HEK293T (cell line): ENCODE measurements at regions not wholly inside any gene's neighbourhood (a gene's known extent, or its start where the extent isn't known, plus 50 kb on each side); places are given as distances from the start of the nearest gene placed in this dataset.
"Not testable (repeated sequence)": the region's sequence is repeated elsewhere in the genome, so short reads cannot be mapped to it uniquely, and the experiment has no call there.

ENCODE experiments used
- CTCF ChIA-PET: fragments of 350-600 bp; formaldehyde crosslinking; extraction: SDS; loops from one replicate; lab custom pipeline; 2021; ENCODE audit warnings: antibody characterized with exemption, inconsistent platforms; lab: Yijun Ruan, JAX
- POLR2A ChIA-PET: fragments of 350-600 bp; formaldehyde crosslinking; extraction: SDS; loops from one replicate; lab custom pipeline; 2020; ENCODE audit warnings: antibody characterized with exemption, inconsistent platforms; lab: Yijun Ruan, JAX
- DNase-seq: peaks from one replicate; pipeline ENCODE4 v3.0.0; 2012; ENCODE audit warnings: mixed read lengths; ENCODE audit errors: extremely low spot score
- ARNT ChIP-seq: fragments of 450-650 bp; IDR thresholded peaks from 2 replicates; pipeline ENCODE4 v1.6.1; 2017; ENCODE audit warnings: mild to moderate bottlenecking
- BHLHE40 ChIP-seq: fragments of 450-650 bp; IDR thresholded peaks from 2 replicates; pipeline ENCODE4 v1.6.1; 2016; ENCODE audit warnings: mild to moderate bottlenecking, moderate library complexity, borderline replicate concordance
- CTBP1 ChIP-seq: fragments of 450-650 bp; IDR thresholded peaks from 2 replicates; pipeline ENCODE4 v1.6.1; 2016; ENCODE audit warnings: borderline replicate concordance
- ELF4 ChIP-seq: fragments of 450-650 bp; IDR thresholded peaks from 2 replicates; pipeline ENCODE4 v1.6.1; 2017; ENCODE audit warnings: antibody characterized with exemption
- FOXA1 ChIP-seq: fragments of 450-650 bp; IDR thresholded peaks from 2 replicates; pipeline ENCODE4 v1.6.1; 2016; ENCODE audit warnings: mild to moderate bottlenecking
- FOXK2 ChIP-seq: fragments of 450-650 bp; IDR thresholded peaks from 2 replicates; pipeline ENCODE4 v1.6.1; 2016; ENCODE audit warnings: mild to moderate bottlenecking
- FOXM1 ChIP-seq: fragments of 450-650 bp; IDR thresholded peaks from 2 replicates; pipeline ENCODE4 v1.6.1; 2017; ENCODE audit warnings: mild to moderate bottlenecking, borderline replicate concordance
- HDGF ChIP-seq: fragments of 450-650 bp; IDR thresholded peaks from 2 replicates; pipeline ENCODE4 v1.6.1; 2017; ENCODE audit warnings: antibody characterized with exemption, borderline replicate concordance
- L3MBTL2 ChIP-seq: fragments of 450-650 bp; conservative IDR thresholded peaks from 2 replicates; pipeline ENCODE4 v1.6.1; 2016; ENCODE audit warnings: mild to moderate bottlenecking
- LEF1 ChIP-seq: fragments of 450-650 bp; IDR thresholded peaks from 2 replicates; pipeline ENCODE4 v1.6.1; 2017; ENCODE audit warnings: mild to moderate bottlenecking, borderline replicate concordance
- NFRKB ChIP-seq: fragments of 450-650 bp; IDR thresholded peaks from 2 replicates; pipeline ENCODE4 v1.6.1; 2016; ENCODE audit warnings: mild to moderate bottlenecking, moderate library complexity
- SP1 ChIP-seq: fragments of 450-650 bp; IDR thresholded peaks from 2 replicates; pipeline ENCODE4 v1.6.1; 2017
- SUZ12 ChIP-seq: fragments of 450-650 bp; IDR thresholded peaks from 2 replicates; pipeline ENCODE4 v1.6.1; 2016; ENCODE audit warnings: mild to moderate bottlenecking
- TARDBP ChIP-seq: fragments of 450-650 bp; IDR thresholded peaks from 2 replicates; pipeline ENCODE4 v1.6.1; 2016
- ZNF384 ChIP-seq: fragments of 450-650 bp; IDR thresholded peaks from 2 replicates; pipeline ENCODE4 v1.6.1; 2016
- TF ChIP-seq, protein P1 (sequence below): fragments of 450-650 bp; IDR thresholded peaks from 2 replicates; pipeline ENCODE4 v1.6.1; 2016

- CTCF ChIA-PET: no interaction called here
- DNase-seq: no peak
- POLR2A ChIA-PET: no interaction called here
- TF ChIP-seq TARDBP (no peak), ZNF384 (no peak), LEF1 (no peak), CTBP1 (no peak), L3MBTL2 (no peak), ARNT (no peak), ELF4 (no peak), SP1 (no peak), BHLHE40 (no peak), SUZ12 (no peak), NFRKB (no peak), HDGF (no peak), FOXM1 (no peak), FOXA1 (no peak), FOXK2 (no peak)
- TF ChIP-seq, protein P1, sequence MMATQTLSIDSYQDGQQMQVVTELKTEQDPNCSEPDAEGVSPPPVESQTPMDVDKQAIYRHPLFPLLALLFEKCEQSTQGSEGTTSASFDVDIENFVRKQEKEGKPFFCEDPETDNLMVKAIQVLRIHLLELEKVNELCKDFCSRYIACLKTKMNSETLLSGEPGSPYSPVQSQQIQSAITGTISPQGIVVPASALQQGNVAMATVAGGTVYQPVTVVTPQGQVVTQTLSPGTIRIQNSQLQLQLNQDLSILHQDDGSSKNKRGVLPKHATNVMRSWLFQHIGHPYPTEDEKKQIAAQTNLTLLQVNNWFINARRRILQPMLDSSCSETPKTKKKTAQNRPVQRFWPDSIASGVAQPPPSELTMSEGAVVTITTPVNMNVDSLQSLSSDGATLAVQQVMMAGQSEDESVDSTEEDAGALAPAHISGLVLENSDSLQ: no peak
Observed at GRCh38 chrX:121755541-121755940, 708.1 kb downstream of the GLUD2 start.

GRCh38 chrX:121761845-121762244 is 714.4 kb downstream of the GLUD2 start:
- TF ChIP-seq FOXA1 (no peak), SP1 (no peak), BHLHE40 (no peak), TARDBP (no peak), LEF1 (no peak), SUZ12 (no peak), ZNF384 (no peak), ELF4 (no peak), FOXM1 (no peak), L3MBTL2 (no peak)
- TF ChIP-seq, protein P1: no peak
- DNase-seq: no peak
- CTCF ChIA-PET: no interaction called here
- POLR2A ChIA-PET: no interaction called here

DNA sequence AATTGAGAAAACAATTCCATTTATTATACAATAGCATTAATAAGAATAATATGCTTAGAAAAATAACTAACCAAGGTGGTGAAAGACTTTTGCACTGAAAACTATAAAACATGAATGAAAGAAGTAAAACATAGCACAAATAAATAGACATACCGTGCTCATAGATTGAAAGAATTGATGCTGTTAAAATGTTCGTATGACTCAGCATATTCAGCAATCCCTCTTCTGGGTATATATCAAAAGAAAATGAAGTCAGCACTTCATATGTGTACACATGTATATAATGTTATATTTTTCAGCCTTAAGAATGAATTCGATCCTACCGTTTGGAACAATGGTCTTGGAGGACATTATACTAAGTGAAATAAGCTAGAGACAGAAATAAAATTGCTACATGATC is 716.3 kb downstream of the GLUD2 start:
- DNase-seq: no peak
- TF ChIP-seq TARDBP: no peak
- TF ChIP-seq, protein P1: no peak
- TF ChIP-seq CTBP1: no peak
- TF ChIP-seq ELF4: no peak
- TF ChIP-seq FOXM1: no peak
- TF ChIP-seq FOXA1: no peak
- no peak for TF ChIP-seq NFRKB
- no peak for TF ChIP-seq BHLHE40
- ChIA-PET POLR2A (no interaction called here), CTCF (no interaction called here)

- CTCF ChIA-PET, DNase-seq, POLR2A ChIA-PET: not testable (repeated sequence)
Observed at GRCh38 chrX:121768210-121768609, 720.8 kb downstream of the GLUD2 start.

- POLR2A ChIA-PET: no interaction called here
- TF ChIP-seq CTBP1 (no peak), FOXM1 (no peak), HDGF (no peak)
- CTCF ChIA-PET: no interaction called here
- DNase-seq: no peak
Observed at GRCh38 chrX:121781991-121782390, 734.6 kb downstream of the GLUD2 start.

GRCh38 chrX:121782544-121782943 is 735.1 kb downstream of the GLUD2 start:
- CTCF ChIA-PET: no interaction called here

More at GRCh38 chrX:121782544-121782943, 735.1 kb downstream of the GLUD2 start:
- POLR2A ChIA-PET: no interaction called here
- no peak for DNase-seq
- TF ChIP-seq CTBP1 (no peak), ARNT (no peak), ELF4 (no peak), FOXA1 (no peak), HDGF (no peak), ZNF384 (no peak), FOXK2 (no peak), BHLHE40 (no peak)
- TF ChIP-seq, protein P1: no peak
